ENCODE measurements at regions not wholly inside any gene's neighbourhood (a gene's known extent, or its start where the extent isn't known, plus 50 kb on each side); places are given as distances from the start of the nearest gene placed in this dataset.
A peak's percentile ranks its signal among the peaks of the same experiment; 100 is the strongest.

DNA sequence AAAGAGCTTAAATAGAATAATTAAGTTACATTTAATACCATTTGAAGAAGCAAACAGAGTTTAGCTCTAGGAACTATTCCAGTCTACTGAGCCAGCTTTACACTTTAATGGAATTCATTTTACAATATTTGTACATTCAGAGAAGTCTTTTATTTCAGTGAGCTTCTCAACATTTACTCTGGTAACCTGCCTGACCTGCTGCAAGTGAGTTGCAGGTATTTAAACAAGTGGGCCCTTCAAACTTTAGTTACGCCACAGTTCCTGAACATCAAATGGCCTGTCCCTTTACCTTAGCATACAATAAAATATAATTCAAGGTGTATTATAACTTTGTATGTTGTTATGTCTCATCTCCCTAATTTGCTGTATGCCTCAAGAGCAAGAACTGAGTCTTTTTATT, 121.6 kb upstream of the SEMA3C start:
- intact Hi-C loops (cut with DNase I), result no loop called here
- TF ChIP-seq, protein P1, sequence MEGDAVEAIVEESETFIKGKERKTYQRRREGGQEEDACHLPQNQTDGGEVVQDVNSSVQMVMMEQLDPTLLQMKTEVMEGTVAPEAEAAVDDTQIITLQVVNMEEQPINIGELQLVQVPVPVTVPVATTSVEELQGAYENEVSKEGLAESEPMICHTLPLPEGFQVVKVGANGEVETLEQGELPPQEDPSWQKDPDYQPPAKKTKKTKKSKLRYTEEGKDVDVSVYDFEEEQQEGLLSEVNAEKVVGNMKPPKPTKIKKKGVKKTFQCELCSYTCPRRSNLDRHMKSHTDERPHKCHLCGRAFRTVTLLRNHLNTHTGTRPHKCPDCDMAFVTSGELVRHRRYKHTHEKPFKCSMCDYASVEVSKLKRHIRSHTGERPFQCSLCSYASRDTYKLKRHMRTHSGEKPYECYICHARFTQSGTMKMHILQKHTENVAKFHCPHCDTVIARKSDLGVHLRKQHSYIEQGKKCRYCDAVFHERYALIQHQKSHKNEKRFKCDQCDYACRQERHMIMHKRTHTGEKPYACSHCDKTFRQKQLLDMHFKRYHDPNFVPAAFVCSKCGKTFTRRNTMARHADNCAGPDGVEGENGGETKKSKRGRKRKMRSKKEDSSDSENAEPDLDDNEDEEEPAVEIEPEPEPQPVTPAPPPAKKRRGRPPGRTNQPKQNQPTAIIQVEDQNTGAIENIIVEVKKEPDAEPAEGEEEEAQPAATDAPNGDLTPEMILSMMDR (IDR thresholded peaks at IDR 0.05), result no peak
- no peak for TF ChIP-seq POLR2A (IDR thresholded peaks at IDR 0.05)
- no peaks in the 10 kb centered on the region for H3K27me3 ChIP-seq
- WGBS, 2 donors, result 85 to 91% methylated on average over 1 of the region's 1 CpG
- no peak overlapping the region for H3K27ac ChIP-seq
- H3K36me3 ChIP-seq, result no peaks in the 10 kb centered on the region
- H3K4me3 ChIP-seq (replicated peaks in 1 of 3), result no peak overlapping the region
- H3K4me1 ChIP-seq, result peaks cover 0 to 3% of the 10 kb centered on the region in 2 donors
- no peaks in the 10 kb centered on the region for H3K9me3 ChIP-seq
- no peak for DNase-seq

DNA sequence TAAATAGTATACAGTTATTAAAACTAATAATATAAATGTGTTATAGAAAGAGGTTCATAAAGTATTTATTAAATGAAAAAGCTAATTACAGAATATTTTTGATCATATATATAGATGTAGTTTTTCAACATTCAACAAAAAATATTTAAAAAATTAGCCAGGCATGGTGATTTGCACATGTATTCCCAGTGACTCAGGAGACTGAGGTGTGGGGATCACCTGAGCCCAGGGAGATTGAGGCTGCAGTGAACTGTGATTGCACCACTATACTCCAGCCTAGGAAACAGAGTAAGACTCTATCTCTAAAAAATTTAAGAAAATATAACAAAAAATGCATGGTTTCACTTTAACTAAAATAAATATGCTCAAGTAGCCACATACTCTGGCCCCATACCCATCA, 118.0 kb upstream of the SEMA3C start:
- Histone ChIP-seq H3K27me3 (no peaks in the 10 kb centered on the region), H3K4me3 (replicated peaks in 1 of 3) (no peak overlapping the region), H3K27ac (no peak overlapping the region), H3K9me3 (no peaks in the 10 kb centered on the region), H3K36me3 (no peaks in the 10 kb centered on the region), H3K4me1 (peaks cover 0 to 3% of the 10 kb centered on the region in 2 donors)
- intact Hi-C loops (cut with DNase I), result no loop called here
- no peak for DNase-seq
- TF ChIP-seq, protein P1 (IDR thresholded peaks at IDR 0.05), result no peak
- TF ChIP-seq POLR2A (IDR thresholded peaks at IDR 0.05), result no peak

DNA sequence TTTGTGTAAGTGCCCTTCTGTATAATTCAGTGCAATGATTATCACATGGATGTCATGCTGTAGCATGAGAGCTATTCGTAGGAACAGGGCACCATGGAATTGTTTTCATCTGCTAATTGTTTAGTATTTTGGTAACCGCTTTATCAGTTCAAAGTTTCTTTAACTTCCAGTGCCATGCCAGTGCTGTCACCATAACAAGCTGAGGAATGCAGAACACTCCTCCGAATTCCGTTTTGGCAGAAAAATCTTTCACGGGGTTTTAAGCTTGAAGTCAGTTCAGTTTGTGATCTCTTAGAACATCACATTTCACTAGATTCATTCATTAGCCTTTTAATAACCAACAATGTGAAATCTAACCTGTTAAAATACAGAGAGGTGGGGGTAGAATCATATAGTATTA, 117.2 kb upstream of the SEMA3C start:
- DNase-seq, result peak in 1 of 2 donors; percentile 14
- intact Hi-C loops (cut with DNase I), result no loop called here
- TF ChIP-seq POLR2A (IDR thresholded peaks at IDR 0.05), result no peak
- TF ChIP-seq, protein P1 (IDR thresholded peaks at IDR 0.05), result no peak
- no peak overlapping the region for H3K4me3 ChIP-seq (replicated peaks in 1 of 3)
- no peak overlapping the region for H3K27ac ChIP-seq
- H3K9me3 ChIP-seq, result no peaks in the 10 kb centered on the region
- no peaks in the 10 kb centered on the region for H3K27me3 ChIP-seq
- H3K4me1 ChIP-seq, result peaks cover 0 to 3% of the 10 kb centered on the region in 2 donors
- WGBS, 2 donors, result 22 to 24% methylated on average over 5 of the region's 5 CpGs
- no peaks in the 10 kb centered on the region for H3K36me3 ChIP-seq

DNA sequence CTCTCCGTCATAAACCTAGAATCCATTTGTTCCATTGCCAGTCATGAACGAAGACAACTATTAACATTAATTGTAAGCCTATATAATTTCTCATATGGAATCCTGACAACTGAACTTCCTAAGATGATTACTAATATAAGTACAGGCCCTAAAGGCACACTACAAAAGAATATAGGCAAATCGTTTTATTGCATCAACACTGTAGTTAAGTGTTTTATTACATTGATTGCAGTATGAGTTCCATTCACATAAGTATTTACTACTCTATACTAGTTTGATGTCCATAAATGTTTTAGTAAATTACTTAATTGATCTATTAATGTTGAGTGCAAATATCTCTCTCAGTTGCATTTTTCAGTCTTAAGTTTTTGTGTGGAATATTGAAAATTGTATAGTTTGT, 113.1 kb upstream of the SEMA3C start:
- DNase-seq, result no peak
- no peaks in the 10 kb centered on the region for H3K27me3 ChIP-seq
- H3K27ac ChIP-seq, result no peak overlapping the region
- H3K4me3 ChIP-seq (replicated peaks in 1 of 3), result no peak overlapping the region
- intact Hi-C loops (cut with DNase I), result no loop called here
- WGBS, 2 donors, result 94 to 96% methylated on average over 3 of the region's 3 CpGs
- H3K4me1 ChIP-seq, result peaks cover 0 to 3% of the 10 kb centered on the region in 2 donors
- H3K9me3 ChIP-seq, result no peaks in the 10 kb centered on the region
- TF ChIP-seq, protein P1 (IDR thresholded peaks at IDR 0.05), result no peak
- TF ChIP-seq POLR2A (IDR thresholded peaks at IDR 0.05), result no peak
- H3K36me3 ChIP-seq, result no peaks in the 10 kb centered on the region

DNA sequence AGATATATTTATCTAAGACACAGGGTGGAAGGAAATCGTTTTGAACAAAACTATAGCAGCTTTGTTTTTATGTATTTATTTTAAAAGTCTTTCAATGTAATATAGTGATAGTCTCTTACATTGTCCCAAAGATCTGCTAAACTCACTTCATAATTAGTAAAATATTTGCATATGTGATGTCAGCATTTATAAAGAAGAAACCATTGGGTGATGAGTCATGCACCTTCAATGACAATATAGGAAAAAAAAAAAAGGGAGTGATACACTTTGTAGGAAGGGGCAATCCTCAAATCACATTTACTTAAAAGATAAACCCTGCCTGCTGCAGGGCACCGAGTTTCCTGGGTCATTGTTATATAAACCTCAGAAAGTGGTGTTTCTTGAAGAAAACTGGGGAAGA, 112.4 kb upstream of the SEMA3C start:
- intact Hi-C loops (cut with DNase I), result no loop called here
- H3K36me3 ChIP-seq, result no peaks in the 10 kb centered on the region
- no peaks in the 10 kb centered on the region for H3K9me3 ChIP-seq
- peaks cover 0 to under 1% of the 10 kb centered on the region in 2 donors for H3K4me1 ChIP-seq
- 72 to 77% methylated on average over 2 of the region's 2 CpGs for WGBS, 2 donors
- H3K4me3 ChIP-seq (replicated peaks in 1 of 3), result no peak overlapping the region
- TF ChIP-seq, protein P1 (IDR thresholded peaks at IDR 0.05), result no peak
- TF ChIP-seq POLR2A (IDR thresholded peaks at IDR 0.05), result no peak
- H3K27ac ChIP-seq, result no peak overlapping the region
- no peak for DNase-seq
- no peaks in the 10 kb centered on the region for H3K27me3 ChIP-seq

All from thyroid gland (tissue), 4 donors.